ENCODE measurements at regions not wholly inside any gene's neighbourhood (a gene's known extent, or its start where the extent isn't known, plus 50 kb on each side); places are given as distances from the start of the nearest gene placed in this dataset.

DNA sequence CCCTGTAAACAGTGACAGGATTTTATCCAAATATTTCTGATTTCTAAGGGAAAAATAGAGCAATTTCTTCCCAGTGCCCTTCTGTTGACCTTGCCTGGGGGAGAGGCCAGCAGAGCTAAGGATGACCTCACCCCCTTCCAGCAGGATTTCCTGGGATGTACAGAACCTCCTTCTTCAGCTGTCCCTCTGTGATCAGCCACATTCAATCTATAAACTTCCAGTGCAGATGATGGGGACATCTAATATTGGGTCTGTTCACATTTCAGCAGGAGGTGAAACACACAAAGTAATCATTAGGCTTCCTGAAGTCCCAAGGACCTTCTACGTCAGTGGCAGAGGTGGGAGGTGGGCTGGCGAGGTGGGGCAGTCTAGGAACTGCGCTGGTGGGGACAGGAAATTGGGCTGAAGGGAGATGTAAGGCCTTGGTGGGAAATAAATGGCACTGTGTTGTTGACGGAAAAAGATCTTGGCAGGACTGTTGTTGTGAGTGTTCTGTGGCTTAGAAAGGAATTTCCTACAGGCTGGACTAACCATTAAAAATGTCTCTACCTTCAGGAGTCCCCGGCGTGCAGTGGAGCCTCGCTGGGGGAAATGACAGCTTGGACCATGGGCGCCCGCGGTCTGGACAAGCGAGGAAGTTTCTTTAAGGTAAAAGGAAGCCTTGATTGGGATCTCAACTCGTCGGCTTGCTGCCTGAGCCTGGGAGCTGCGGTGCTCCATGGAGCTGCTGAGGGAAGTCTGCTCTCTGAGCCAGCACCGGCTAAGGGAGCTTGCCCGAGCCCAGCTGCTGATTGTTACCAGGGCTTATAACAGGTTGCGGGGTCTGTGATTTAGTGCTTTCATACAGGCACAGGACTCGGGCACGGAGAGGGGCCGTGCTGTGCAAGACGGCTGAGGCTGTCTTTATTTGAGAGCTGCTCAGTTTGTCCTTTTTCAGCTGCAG, 127.9 kb upstream of the NAA20 start:
- TF ChIP-seq EZH2 (IDR thresholded peaks at IDR 0.05; ENCODE audit: borderline replicate concordance, insufficient read depth, low read depth, low read length, poor library complexity, severe bottlenecking): no peak
- TF ChIP-seq, protein P1, sequence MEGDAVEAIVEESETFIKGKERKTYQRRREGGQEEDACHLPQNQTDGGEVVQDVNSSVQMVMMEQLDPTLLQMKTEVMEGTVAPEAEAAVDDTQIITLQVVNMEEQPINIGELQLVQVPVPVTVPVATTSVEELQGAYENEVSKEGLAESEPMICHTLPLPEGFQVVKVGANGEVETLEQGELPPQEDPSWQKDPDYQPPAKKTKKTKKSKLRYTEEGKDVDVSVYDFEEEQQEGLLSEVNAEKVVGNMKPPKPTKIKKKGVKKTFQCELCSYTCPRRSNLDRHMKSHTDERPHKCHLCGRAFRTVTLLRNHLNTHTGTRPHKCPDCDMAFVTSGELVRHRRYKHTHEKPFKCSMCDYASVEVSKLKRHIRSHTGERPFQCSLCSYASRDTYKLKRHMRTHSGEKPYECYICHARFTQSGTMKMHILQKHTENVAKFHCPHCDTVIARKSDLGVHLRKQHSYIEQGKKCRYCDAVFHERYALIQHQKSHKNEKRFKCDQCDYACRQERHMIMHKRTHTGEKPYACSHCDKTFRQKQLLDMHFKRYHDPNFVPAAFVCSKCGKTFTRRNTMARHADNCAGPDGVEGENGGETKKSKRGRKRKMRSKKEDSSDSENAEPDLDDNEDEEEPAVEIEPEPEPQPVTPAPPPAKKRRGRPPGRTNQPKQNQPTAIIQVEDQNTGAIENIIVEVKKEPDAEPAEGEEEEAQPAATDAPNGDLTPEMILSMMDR (IDR thresholded peaks at IDR 0.05): no peak
